Neural progenitor cell (in vitro differentiated cells): ENCODE measurements at regions not wholly inside any gene's neighbourhood (a gene's known extent, or its start where the extent isn't known, plus 50 kb on each side); places are given as distances from the start of the nearest gene placed in this dataset.

ENCODE experiments used
- EZH2phosphoT487 ChIP-seq: fragments of 200-600 bp; sonication (generic); IDR thresholded peaks from 2 replicates; pipeline ENCODE4 v1.6.1; 2017; ENCODE audit warnings: antibody characterized with exemption
- TF ChIP-seq, protein P1 (sequence below): fragments of 200-600 bp; sonication (generic); IDR thresholded peaks from 2 replicates; pipeline ENCODE4 v1.5.1; 2017; ENCODE audit warnings: antibody characterized with exemption, mild to moderate bottlenecking

DNA sequence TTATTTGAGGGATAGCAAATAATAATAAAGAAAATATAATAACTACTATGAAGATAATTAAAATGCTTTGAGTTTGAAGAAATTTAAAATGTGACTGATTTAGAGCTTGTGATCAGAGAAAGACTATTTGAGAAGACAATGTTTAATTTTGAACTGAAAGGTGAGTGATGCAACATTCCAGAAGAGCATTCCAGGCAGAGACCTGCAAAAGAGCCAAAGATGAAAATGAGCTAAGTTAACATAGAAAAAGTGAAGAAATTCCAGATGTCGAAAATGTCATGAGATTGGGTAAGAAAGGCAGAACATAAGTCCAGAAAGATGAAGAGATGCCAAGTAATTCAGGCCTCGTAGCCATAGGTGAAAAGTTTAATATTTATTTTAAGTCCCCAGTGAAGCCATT lies 215.8 kb downstream of the FSIP2 start:
- TF ChIP-seq, protein P1, sequence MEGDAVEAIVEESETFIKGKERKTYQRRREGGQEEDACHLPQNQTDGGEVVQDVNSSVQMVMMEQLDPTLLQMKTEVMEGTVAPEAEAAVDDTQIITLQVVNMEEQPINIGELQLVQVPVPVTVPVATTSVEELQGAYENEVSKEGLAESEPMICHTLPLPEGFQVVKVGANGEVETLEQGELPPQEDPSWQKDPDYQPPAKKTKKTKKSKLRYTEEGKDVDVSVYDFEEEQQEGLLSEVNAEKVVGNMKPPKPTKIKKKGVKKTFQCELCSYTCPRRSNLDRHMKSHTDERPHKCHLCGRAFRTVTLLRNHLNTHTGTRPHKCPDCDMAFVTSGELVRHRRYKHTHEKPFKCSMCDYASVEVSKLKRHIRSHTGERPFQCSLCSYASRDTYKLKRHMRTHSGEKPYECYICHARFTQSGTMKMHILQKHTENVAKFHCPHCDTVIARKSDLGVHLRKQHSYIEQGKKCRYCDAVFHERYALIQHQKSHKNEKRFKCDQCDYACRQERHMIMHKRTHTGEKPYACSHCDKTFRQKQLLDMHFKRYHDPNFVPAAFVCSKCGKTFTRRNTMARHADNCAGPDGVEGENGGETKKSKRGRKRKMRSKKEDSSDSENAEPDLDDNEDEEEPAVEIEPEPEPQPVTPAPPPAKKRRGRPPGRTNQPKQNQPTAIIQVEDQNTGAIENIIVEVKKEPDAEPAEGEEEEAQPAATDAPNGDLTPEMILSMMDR = no peak
- TF ChIP-seq EZH2phosphoT487 = no peak
